ENCODE measurements at regions not wholly inside any gene's neighbourhood (a gene's known extent, or its start where the extent isn't known, plus 50 kb on each side); places are given as distances from the start of the nearest gene placed in this dataset.

GRCh38 chr12:25746131-25746530 is 193.0 kb upstream of the LMNTD1 start:
- no peak for TF ChIP-seq POLR2A (IDR thresholded peaks at IDR 0.05)
- TF ChIP-seq CTCF (IDR thresholded peaks at IDR 0.05): no peak
